K562 (cell line): ENCODE measurements at regions not wholly inside any gene's neighbourhood (a gene's known extent, or its start where the extent isn't known, plus 50 kb on each side); places are given as distances from the start of the nearest gene placed in this dataset.
"Not testable (repeated sequence)": the region's sequence is repeated elsewhere in the genome, so short reads cannot be mapped to it uniquely, and the experiment has no call there.

Source experiments
- ATAC-seq: fragments of 200-7000 bp; cut with Tn5 transposase; 3 replicates; pipeline ENCODE4 v1.9.1; 2020; ENCODE audit warnings: moderate library complexity
- BruUV-seq: library from RNA; stranded (reverse); fragments of 400-500 nt; replicated peaks from 2 replicates; lab custom pipeline; 2021; lab: Mats Ljungman, UMichigan
- CTCF ChIA-PET: fragments of 300-600 bp; formaldehyde crosslinking; extraction: SDS; loops from one replicate; lab custom pipeline; 2021; ENCODE audit warnings: low intra/inter-chr PET ratio; lab: Yijun Ruan, JAX
- POLR2A ChIA-PET: fragments of 300-600, 350-650 bp; sonication (Branson Sonifier 250); formaldehyde crosslinking; extraction: SDS; loops from one replicate; lab custom pipeline; 2021; ENCODE audit warnings: antibody characterized with exemption, inconsistent platforms; lab: Yijun Ruan, JAX
- DNase-seq, 4 experiments: peaks; one replicate each; pipeline versions ENCODE4 v3.0.0 to v3.0.0-alpha.2; 2011 to 2018; ENCODE audit warnings: low spot score in 3 of 4, mixed read lengths in 3 of 4; ENCODE audit errors: extremely low read depth in 1 of 4
- FAIRE-seq: peaks from 2 replicates; lab custom pipeline; 2011; peaks lifted over from hg19 to GRCh38; lab: Jason Lieb, UNC
- H2AFZ ChIP-seq: 2 replicates; pipeline ENCODE4 v1.6.0; 2011; ENCODE audit warnings: low read depth, low read length, control low read depth, inconsistent platforms
- H3K27ac ChIP-seq: fragments of 200-600 bp; 3 replicates; pipeline ENCODE4 v1.8.0; 2011; ENCODE audit warnings: low read depth, mild to moderate bottlenecking, control low read depth, inconsistent platforms, low read length, moderate library complexity, mixed read lengths; ENCODE audit errors: extremely low read depth
- H3K27me3 ChIP-seq, 2 experiments: fragments of 300-600 bp in 1 of 2; 2 replicates in 1 of 2; 3 replicates in 1 of 2; pipeline versions ENCODE4 v1.6.0 to v1.8.0; 2011; ENCODE audit warnings: inconsistent platforms in 2 of 2, low read length in 2 of 2, mild to moderate bottlenecking in 1 of 2, mixed read lengths in 1 of 2, moderate library complexity in 1 of 2; ENCODE audit not compliant: control insufficient read depth in 2 of 2, insufficient read depth in 2 of 2
- H3K36me3 ChIP-seq: fragments of 300-600 bp; 3 replicates; pipeline ENCODE4 v1.8.0; 2011; ENCODE audit warnings: mild to moderate bottlenecking, low read length, inconsistent platforms; ENCODE audit not compliant: control insufficient read depth, insufficient read depth
- H3K4me1 ChIP-seq, 2 experiments: fragments of 200-600 bp in 1 of 2; replicated peaks in 1 of 2; 2 replicates in 1 of 2; 3 replicates in 1 of 2; pipeline versions ENCODE4 v1.5.1 to v1.8.0; 2011; ENCODE audit warnings: inconsistent platforms in 2 of 2, low read length in 2 of 2, mild to moderate bottlenecking in 1 of 2, mixed read lengths in 1 of 2, moderate library complexity in 1 of 2; ENCODE audit not compliant: control insufficient read depth in 2 of 2, insufficient read depth in 2 of 2
- H3K4me2 ChIP-seq: 2 replicates; pipeline ENCODE4 v1.6.1; 2011; ENCODE audit warnings: low read length, control low read depth, inconsistent platforms, mixed read lengths; ENCODE audit not compliant: insufficient read depth
- H3K4me3 ChIP-seq: fragments of 200-600 bp; sonication (generic), shearing (Covaris generic); 2 replicates; pipeline ENCODE4 v1.5.1; 2016; ENCODE audit warnings: control low read depth, inconsistent platforms
- H3K79me2 ChIP-seq: fragments of 200-600 bp; 3 replicates; pipeline ENCODE4 v1.8.0; 2011; ENCODE audit warnings: low read length, inconsistent platforms; ENCODE audit not compliant: control insufficient read depth, insufficient read depth
- H3K9ac ChIP-seq, 2 experiments: 2 replicates each; pipeline versions ENCODE4 v1.6.0 to v1.6.1; 2011; ENCODE audit warnings: low read depth in 2 of 2, low read length in 2 of 2, control low read depth in 1 of 2, inconsistent platforms in 1 of 2, mild to moderate bottlenecking in 1 of 2, mixed read lengths in 1 of 2; ENCODE audit not compliant: insufficient read depth in 1 of 2
- H3K9me1 ChIP-seq: one replicate; pipeline ENCODE4 v1.6.0; 2011; ENCODE audit warnings: inconsistent platforms, mild to moderate bottlenecking, low read length, moderate library complexity; ENCODE audit not compliant: control insufficient read depth, insufficient read depth
- H3K9me3 ChIP-seq: replicated peaks from 2 replicates; pipeline ENCODE4 v1.5.1; 2011; ENCODE audit warnings: low read depth, low read length, inconsistent platforms; ENCODE audit not compliant: control insufficient read depth, insufficient read depth
- H4K20me1 ChIP-seq: replicated peaks from 2 replicates; pipeline ENCODE4 v1.6.1; 2011; ENCODE audit warnings: low read length, inconsistent platforms, mixed read lengths; ENCODE audit not compliant: control insufficient read depth, insufficient read depth
- HNRNPUL1 ChIP-seq: fragments of 200-400 bp; formaldehyde crosslinking; IDR thresholded peaks from 2 replicates; pipeline ENCODE4 v1.6.1; 2017; ENCODE audit warnings: low read length
- IRF2 ChIP-seq: sonication (generic); formaldehyde crosslinking; IDR thresholded peaks from 2 replicates; pipeline ENCODE4 v1.8.1; 2022; ENCODE audit warnings: mild to moderate bottlenecking, missing genetic modification reagents
- PML ChIP-seq: IDR thresholded peaks from 2 replicates; pipeline ENCODE4 v1.6.1; 2012; ENCODE audit warnings: low read length, inconsistent platforms
- TCF7L2 ChIP-seq: fragments of 150-350 bp; IDR thresholded peaks from 2 replicates; pipeline ENCODE4 v1.6.1; 2016; ENCODE audit warnings: low read depth, mild to moderate bottlenecking, low read length, moderate library complexity
- WGBS: fragments of 100-300 bp; shearing (Covaris generic); methylation state at CpG from one replicate; pipeline ENCODE4 v1.1.6; 2016; ENCODE audit warnings: low coverage, mixed read lengths; ENCODE audit not compliant: insufficient coverage; ENCODE audit errors: missing lambda C conversion rate; 5-methylcytosine and 5-hydroxymethylcytosine counted together
- in situ Hi-C: fragments of 300-500 bp; cut with MboI; formaldehyde crosslinking; loops from 4 replicates; pipeline ENCODE4 v1.15.0; 2018; ENCODE audit warnings: inconsistent platforms, mixed read lengths
- intact Hi-C: fragments of 100-400 bp; cut with micrococcal nuclease; formaldehyde crosslinking; loops from 2 replicates; pipeline ENCODE4 v1.14.2; 2022
- TF ChIP-seq, protein P1 (sequence below): fragments of 450-650 bp; IDR thresholded peaks from 2 replicates; pipeline ENCODE4 v1.6.1; 2016; ENCODE audit warnings: borderline replicate concordance

DNA sequence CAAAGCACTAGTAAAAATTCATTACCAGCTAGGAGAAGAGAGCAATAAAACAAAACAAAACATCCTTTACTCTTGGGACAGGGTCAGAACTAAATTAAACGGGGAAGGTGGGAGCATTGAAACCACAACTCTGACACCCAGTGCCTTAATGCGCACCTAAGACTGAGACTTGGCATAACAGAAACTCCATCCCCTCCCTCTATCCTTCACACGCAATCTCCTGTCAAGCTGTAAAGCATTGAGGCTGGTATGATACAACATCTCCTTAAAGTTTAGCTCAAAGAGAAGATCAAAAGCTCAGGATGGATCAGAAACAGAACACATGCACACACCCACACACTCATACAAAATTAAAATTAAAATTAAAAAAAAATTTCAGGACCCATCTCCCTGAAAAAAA is 951.3 kb downstream of the STIM2 start:
- in situ Hi-C loops, result no loop called here
- WGBS, result 0% methylated on average over 3 of the region's 3 CpGs
- intact Hi-C loops, result no loop called here
- H3K36me3 ChIP-seq, result no peaks in the 10 kb centered on the region
- no peaks in the 10 kb centered on the region for H3K27me3 ChIP-seq
- H3K4me2 ChIP-seq, result no peak overlapping the region
- CTCF ChIA-PET, result no interaction called here
- ATAC-seq, result no peak
- no peak for DNase-seq
- no peak overlapping the region for H3K4me3 ChIP-seq
- FAIRE-seq, result no peak
- H3K27ac ChIP-seq, result no peak overlapping the region
- POLR2A ChIA-PET, result no interaction called here
- no peak overlapping the region for H3K9ac ChIP-seq
- H2AFZ ChIP-seq, result no peak overlapping the region
- H3K9me3 ChIP-seq, result no peaks in the 10 kb centered on the region
- TF ChIP-seq PML (no peak), HNRNPUL1 (no peak), IRF2 (CRISPR knock-in tag) (no peak), TCF7L2 (no peak)
- TF ChIP-seq, protein P1, sequence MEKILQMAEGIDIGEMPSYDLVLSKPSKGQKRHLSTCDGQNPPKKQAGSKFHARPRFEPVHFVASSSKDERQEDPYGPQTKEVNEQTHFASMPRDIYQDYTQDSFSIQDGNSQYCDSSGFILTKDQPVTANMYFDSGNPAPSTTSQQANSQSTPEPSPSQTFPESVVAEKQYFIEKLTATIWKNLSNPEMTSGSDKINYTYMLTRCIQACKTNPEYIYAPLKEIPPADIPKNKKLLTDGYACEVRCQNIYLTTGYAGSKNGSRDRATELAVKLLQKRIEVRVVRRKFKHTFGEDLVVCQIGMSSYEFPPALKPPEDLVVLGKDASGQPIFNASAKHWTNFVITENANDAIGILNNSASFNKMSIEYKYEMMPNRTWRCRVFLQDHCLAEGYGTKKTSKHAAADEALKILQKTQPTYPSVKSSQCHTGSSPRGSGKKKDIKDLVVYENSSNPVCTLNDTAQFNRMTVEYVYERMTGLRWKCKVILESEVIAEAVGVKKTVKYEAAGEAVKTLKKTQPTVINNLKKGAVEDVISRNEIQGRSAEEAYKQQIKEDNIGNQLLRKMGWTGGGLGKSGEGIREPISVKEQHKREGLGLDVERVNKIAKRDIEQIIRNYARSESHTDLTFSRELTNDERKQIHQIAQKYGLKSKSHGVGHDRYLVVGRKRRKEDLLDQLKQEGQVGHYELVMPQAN, result no peak
- no peaks in the 10 kb centered on the region for H3K9me1 ChIP-seq
- H3K4me1 ChIP-seq, result no peaks in the 10 kb centered on the region
- H3K79me2 ChIP-seq, result no peaks in the 10 kb centered on the region
- no TSS peak for BruUV-seq
- no peaks in the 10 kb centered on the region for H4K20me1 ChIP-seq

DNA sequence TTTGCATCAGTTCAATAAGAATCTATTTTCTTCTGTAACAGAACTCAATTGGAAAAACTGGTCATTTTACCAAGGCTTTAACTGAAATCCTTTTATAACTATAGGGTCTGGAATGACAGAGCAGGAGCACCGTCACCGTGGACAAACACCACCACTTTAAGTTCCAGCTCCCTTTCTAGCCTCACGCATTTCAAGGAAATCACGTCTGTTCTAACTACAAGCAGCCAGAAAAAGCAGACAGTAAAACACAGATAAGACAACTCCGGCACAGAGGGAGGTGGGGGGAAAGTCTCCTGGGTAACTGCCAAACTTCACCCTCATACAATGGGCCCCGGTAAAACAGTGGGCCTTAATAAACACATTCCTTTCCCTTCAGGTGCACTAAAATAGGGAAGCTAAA is 952.6 kb downstream of the STIM2 start:
- H3K27me3 ChIP-seq, H3K79me2 ChIP-seq, H4K20me1 ChIP-seq, H3K27ac ChIP-seq, POLR2A ChIA-PET, H3K9me1 ChIP-seq, intact Hi-C loops, H3K36me3 ChIP-seq, H2AFZ ChIP-seq, ATAC-seq, CTCF ChIA-PET, H3K9me3 ChIP-seq, BruUV-seq, H3K4me1 ChIP-seq, DNase-seq, H3K9ac ChIP-seq, H3K4me3 ChIP-seq, in situ Hi-C loops, H3K4me2 ChIP-seq: not testable (repeated sequence)
- peak; percentile 32 for FAIRE-seq
- 3% methylated on average over 6 of the region's 6 CpGs for WGBS

DNA sequence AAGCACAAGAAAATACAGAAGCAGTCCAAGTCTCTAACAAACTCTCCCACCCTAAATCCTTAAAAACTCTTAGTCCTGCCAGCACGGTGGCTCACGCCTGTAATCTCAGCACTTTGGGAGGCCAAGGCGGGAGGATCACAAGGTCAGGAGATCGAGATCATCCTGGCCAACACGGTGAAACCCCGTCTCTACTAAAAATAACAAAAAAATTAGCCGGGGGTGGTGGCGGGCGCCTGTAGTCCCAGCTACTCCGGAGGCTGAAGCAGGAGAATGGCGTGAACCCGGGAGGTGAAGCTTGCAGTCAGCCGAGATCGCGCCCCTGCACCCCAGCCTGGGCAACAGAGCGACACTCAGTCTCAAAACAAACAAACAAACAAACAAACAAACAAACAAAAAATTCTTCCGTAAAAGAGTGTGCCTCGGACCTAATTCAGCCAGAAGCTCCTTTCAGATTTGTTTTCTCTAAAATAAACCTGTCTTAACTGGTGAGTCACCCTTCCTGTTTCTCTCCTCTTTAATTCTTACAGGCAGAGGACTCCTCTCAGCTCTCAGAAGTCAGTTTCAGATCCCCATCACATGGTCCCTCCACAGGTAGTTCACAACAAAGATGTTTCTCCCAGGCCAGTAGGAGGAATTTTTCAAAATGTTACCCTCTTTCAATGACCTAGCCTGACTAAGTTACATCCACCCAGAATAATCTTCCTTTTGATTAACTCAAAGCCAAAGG is 953.2 kb downstream of the STIM2 start:
- H3K9me1 ChIP-seq, intact Hi-C loops, H3K27ac ChIP-seq, H3K27me3 ChIP-seq, FAIRE-seq, POLR2A ChIA-PET, H3K79me2 ChIP-seq, ATAC-seq, H3K36me3 ChIP-seq, CTCF ChIA-PET, H3K4me1 ChIP-seq, H3K9ac ChIP-seq, H3K4me3 ChIP-seq, H3K4me2 ChIP-seq, H2AFZ ChIP-seq, in situ Hi-C loops, BruUV-seq, H3K9me3 ChIP-seq, DNase-seq, H4K20me1 ChIP-seq: not testable (repeated sequence)
- whole genome bisulfite sequencing, result 1% methylated on average over 13 of the region's 18 CpGs
